Stimulated activated CD8-positive, alpha-beta memory T cell treated with anti-CD3 and anti-CD28 coated beads, Interleukin-15, amount 100 ng/mL, for 1 hour (primary cell): ENCODE measurements at regions not wholly inside any gene's neighbourhood (a gene's known extent, or its start where the extent isn't known, plus 50 kb on each side); places are given as distances from the start of the nearest gene placed in this dataset.

Experiments used
- DNase-seq: peaks from one replicate; pipeline ENCODE4 v3.0.0-alpha.2; 2020; ENCODE audit warnings: low read depth

DNA sequence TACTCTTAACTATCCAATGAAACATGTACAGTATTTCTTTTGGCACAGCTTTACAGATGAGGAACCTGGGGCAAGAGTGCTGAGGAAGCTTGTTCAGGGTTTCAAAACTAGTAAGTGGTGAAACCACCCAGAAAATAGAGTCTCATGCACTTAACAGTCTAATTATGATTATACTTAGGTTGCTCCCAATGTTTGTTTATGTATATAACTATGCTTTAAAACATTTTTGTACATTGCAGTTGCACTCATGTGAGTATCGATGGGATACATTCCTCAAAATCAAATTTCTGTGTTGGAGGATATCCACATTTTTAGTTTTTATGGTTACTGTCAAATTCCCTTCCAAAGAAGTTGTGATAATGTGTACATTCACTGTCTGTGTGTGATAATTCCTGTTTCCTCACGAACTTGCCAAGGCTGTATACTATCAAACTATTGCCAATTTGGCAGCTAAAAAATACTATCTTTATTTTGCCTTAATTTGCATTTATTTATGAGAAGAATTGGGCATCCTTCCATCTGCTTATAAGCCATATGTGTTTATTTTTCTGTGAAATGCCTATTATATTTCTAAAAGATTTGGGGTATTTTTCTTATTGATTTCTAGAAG lies 143.9 kb upstream of the SSTR1 start:
- no peak for DNase-seq

DNA sequence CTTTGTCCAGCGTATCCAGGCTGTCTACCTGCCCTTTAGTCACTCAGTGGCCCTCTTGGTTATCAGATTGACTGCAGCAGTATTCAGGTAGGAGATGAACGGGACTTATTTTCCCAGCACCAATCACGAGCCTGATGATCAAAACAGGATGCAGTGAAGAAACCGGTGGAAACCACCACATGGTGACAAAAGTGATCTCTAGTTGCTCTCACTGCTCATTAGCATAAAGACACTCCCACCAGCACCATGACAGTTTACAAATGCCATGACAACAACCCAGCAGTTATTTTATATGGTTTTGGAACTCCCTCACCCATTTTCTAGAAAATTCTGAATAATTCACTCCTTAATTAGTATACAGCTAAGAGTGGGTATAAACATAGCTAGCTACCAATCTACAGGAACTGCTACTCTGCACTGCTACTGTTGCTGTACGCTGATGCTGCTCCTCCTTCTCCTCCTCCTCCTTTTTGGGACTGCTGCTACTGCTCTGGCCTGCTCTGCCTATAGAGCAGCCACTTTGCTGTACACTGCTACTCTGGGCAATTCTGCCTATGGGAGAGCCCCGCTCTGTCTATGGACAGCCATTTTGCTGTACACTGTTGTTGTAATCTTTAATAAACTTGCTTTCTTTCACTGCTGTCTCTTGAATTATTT lies 142.5 kb upstream of the SSTR1 start:
- DNase-seq = peak; percentile 14

DNA sequence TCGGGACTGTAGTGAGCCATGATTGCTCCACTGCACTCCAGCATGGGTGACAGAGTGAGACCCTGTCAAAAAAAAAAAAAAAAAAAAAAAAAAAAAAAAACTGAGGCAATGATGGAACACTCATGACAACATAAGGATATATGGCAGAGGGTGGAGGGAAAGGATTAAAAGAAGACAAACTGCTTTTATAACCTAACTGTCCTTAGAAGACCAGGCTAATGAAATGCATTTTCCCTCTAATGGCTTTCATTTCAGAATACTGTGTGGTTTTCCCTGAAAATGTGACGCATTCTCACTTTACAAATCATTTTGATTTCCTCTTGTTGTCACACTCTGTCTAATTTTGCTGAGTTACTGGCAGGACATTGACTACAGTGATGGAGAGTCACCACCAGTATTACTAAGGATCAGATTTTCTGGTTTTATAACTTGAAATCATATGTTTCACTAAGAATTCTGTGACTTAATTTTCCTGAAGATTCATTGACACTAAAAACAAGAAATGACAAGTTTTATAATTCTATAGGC lies 137.6 kb upstream of the SSTR1 start:
- no peak for DNase-seq

DNA sequence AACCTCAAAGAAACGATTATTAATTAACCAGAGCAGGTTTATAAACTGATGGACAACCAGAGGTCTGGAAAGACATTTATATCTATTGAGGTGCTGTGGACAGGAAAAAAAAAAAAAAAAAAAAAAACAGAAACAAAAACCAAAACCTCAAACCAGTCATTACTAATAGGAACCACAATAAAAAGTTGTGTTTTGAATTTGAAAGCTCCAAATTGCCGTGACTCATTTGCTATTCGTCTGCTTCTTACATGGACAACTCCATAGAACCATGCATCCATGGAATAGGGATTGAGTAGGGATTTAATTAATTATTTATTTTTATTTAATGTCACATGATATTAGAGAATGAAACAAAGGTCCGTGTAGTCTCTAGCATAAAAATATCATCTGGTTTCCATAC lies 134.1 kb upstream of the SSTR1 start:
- no peak for DNase-seq

DNA sequence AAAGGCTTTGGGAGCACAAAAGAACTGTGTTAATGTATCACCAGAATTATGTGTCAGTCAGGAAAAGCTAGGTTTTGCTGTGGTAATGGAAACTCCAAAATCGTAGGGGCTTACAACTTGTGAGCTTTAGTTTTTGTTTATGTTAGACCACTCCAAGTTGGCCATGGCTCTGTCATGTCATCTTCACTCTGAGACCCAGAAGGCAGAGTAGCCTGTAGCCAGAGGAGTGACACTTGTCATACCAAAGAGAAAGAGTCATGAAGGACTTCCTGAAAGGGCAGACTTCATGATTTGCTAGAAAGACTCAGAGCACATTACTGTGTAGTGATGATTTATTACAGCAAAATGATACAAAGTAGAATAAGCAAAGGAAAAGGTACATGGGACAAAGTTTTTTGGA lies 133.6 kb upstream of the SSTR1 start:
- no peak for DNase-seq

DNA sequence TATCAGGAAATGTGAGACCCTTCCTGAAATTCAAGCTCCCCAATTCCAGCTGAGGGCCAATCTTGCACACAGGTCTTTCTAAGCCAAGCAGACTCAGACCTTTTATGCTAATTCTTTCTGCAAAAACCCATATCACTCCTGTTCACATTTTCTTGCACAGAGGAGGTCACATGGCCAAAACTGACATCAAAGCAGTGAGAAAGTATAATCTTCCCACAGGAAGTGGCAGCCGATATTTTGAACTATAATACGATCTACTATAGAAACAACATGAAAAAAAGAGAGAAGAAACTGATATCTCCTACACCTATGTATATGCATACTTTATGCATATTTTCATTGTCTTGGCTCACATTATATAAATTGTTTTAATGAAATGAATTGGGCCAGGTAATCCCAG lies 132.9 kb upstream of the SSTR1 start:
- no peak for DNase-seq

DNA sequence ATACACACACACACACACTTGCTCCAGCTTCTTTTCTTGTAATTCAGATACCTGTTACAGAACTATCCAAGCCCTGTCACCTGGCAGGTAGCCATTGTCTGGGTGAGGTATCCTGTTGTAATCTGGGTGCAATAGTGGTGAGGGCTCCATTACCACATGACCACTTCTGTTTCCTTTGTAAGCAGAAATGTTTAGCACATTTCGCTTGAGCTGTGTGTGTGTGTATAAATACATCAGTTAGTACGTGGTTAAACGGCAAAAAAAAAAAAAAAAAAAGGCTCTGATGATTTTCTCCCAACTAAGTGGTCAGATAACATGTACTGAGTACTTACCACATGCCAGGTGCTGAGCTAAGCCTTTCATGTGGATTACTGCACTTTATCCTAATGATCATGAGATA lies 129.3 kb upstream of the SSTR1 start:
- peak; percentile 37 for DNase-seq

DNA sequence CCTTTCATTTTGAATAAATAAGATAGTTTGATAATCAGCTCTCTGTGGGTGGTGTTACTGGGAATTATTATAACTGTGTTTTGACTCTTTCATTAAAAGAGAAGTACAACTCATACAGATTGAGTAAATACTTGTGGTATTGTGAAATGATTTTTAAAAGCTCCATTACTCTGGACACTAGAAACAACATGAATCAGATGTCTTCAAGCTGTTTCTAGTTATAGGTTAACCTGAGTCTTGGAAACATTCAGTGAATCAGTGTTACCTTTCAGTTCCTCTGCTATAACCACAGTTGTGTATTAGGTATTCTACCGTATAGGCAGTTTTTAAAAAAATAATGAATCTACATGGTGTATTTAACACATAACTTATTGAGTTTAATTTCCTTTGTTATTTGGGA lies 128.4 kb upstream of the SSTR1 start:
- DNase-seq = no peak

DNA sequence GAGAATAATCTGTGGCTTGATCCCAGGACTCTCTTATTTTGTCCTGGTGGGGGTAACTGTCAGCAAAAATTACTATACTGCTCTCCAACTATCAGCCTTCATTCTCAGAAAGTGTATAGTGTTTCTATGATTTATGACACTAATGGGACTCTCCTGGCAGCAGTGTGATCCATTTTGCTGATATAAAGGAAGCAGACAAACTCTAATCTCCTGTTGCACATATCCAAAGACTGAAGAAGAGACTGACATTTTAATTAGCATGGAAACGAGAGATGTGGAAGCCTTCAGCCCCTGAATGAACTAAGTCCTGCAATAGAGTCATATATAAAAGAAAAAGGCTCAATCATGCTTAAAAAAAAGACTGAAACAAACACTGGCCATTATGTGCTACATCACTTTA lies 127.8 kb upstream of the SSTR1 start:
- DNase-seq = no peak

DNA sequence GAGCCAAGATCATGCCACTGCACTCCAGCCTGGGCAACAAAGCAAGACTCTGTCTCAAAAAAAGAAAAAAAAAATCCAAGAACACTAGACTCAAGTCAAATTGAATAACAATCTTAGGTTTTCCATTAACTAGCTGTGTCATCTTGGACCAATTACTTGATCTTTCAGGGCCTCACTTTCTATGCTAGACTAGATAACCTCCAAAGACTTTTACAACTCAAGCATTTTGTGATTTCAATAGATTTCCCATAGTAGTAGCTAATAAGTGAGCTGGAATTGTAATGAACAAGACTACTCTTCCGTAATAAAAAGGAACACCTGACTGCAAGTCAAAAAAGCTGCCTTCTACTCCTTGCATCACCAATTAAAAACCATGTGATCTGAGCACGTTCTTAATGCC lies 127.0 kb upstream of the SSTR1 start:
- DNase-seq = no peak

DNA sequence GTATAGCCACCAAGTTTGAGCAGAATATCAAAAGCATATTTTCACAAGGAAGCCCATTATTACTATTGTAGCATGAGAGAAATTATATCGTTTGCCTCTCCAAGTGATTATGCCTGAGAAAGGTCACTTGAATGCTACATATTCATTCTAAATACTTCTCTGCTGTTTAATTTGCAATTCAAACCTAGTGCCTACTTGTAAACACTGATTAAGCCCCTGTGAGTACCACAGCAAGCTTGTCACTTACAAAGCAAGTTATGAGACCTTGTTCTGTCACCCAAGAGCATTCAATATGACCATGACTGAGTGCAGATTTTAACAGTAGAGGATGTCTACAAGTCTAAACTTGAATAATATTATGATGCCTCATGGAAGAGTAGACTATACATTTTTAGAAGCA lies 124.7 kb upstream of the SSTR1 start:
- no peak for DNase-seq

DNA sequence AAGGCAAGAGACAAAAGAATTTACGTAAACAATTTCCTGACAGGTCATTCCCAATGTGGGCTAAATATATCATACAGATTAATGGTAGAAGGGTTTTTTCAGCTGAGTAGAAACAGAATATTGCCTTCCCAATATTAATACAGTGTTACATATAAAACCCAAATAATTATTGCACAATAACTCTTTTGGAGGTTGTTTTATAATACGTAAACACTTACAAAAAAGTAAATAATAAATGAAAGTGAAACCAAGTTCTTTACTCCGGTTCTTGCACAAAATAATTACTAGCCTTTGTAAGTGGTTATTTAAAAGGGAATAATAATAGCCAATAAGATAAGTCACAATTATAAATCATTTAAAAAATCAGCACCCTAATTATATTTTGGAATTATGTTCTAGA lies 118.6 kb upstream of the SSTR1 start:
- no peak for DNase-seq

DNA sequence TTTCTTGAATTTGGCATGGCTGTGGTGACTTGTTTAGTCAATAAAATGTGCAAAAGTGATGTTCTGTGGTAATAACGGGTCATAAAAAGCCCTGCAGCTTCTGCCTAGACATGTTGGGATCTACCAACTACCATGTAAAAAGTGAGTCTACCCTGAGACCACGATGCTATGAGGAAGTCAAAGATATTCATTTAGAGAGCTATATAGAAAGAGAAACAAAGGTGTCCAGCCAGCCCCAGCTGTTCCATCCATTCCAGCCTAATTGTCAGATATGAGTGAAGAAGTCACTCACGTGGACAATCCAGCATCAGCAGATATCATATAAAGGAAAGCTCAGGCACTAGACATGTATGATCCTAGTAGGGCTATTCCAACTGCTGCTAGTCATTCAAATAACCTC lies 117.2 kb upstream of the SSTR1 start:
- DNase-seq = no peak

DNA sequence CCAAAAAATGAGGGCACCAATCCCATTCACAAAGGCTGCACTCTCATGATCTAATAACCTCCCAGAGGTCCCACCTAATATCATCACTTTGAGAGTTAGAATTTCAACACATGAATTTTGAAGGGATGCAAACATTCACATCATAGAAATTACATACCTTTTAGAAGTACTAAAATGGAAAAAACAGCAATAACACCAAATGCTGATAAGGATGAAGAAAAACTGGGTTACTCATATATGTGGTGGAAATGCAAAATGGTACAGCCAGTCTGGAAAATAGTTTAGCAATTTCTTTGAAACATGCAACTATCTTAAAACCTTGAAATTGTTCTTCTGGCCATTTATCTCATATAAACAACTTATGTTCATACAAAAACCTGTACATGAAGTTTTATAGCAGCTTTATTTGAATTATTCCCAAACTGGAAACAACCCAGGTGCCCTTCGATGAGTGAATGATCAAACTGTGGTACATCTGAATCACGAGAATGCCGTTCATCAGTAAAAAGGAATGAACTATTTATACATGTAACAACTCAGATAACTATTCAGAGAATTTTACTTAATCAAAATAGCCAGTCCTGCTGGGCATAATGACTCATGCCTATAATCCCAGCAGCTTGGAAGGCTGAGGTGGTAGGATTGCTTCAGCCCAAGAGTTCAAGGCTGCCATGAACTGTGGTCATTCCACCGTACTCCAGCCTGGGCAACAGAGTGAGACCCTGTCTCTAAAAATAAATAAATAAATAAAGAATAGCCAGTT lies 109.4 kb upstream of the SSTR1 start:
- no peak for DNase-seq

DNA sequence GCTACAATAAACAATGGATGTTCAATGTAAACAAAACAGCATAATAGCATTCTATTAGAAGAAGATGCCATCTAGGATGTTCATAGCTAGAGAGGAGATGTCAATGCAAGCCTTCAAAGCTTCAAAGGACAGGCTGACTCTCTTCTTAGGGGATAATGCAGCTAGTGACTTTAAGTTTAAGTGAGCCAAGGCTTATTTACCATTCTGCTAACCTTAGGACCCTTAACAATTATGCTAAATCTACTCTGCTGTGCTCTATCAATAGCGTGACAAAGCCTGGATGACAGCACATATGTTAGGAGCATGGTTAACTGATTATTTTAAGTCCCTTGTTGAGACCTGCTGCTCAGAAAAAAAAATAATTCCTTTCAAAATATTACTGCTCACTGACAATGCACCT lies 106.0 kb upstream of the SSTR1 start:
- DNase-seq = no peak

DNA sequence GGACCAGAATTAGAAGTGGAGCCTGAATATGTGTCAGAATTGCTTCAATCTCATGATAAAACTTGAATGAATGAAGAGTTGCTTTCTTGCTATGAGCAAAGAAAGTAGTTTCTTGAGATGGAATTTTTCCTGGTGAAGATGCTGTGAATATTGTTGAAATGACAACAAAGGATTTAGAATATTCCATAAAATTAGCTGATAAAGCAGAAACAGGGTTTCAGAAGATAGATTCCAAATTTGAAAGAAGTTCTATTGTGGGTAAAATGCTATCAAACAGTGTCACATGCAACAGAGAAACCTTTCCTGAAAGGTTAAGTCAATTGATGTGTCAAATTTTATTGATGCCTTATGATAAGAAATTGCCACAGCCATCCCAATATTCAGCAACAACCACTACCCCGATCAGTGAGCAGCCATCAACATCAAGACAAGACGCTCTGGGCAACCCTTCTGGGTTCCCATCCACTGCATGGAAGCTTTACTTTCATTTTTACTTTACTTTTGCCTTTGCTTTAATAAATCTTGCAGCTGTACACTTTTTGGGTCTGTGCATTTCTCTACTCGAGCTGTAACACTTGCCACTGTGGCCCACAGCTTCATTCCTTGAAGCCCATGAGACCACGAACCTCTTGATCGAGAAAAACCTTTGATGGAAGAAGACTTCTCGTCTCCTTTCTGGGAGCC lies 104.0 kb upstream of the SSTR1 start:
- DNase-seq = no peak

DNA sequence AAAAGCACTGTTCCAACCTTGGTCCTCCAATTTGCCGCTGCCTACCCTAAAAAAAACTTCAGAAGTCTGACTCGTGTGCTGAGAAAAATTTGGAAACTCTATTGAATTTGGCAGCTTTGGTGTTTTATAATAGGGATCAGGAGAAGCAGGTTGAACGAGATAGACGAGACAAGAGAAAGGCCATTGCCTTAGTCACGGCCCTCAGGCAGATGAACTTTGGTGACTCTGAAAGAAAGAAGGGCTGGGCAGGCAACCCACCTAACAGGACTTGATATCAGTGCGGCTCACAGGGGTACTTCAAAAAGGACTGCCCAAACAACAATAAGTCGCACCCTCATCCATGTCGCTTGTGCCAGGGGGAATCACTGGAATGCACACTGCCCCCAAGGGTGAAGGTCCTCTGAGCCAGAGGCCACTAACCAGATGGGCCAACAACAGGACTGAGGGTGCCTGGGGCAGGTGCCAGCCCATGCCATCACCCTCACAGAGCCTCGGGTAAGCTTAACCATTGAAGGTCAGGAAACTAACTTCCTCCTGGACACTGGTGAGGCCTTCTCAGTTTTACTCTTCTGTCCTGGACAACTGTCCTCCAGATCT lies 102.5 kb upstream of the SSTR1 start:
- DNase-seq = no peak

DNA sequence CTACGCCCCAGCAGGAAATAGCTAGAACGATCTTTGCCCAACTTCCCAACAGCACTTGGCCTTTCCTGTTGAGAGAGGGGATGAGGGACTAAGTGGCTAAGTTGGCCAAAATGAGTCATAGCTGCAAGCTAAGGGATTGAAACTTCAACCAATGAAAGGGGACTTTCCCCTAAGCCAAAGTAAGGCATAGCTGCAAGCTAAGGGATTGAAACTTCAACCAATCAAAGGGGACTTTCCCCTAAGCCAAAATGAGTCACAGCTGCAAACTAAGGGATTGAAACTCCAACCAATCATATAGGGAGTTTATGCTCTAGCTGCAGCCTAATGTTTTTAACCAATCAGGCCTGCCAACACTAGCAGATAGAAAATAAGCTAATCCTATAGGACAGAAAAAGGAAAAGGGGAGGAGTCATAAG lies 100.5 kb upstream of the SSTR1 start:
- DNase-seq = no peak

DNA sequence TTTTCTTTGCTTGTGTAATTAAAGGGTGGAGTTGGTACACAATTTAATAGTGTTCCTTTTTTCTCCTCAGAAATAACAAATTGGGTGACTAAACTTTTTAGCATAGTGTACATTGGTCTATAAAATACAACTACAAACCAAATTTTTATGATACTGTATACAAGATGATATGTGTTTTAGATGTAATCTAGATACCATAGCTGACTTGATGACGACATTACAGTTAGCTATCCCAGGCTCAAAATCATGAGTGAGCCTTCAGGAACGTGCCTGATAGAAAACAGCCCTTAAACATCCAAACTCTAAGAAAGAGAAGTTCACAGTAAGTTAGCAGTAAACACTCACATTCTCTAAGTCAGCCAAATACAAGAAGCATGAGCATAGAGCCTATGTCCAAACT lies 99.0 kb upstream of the SSTR1 start:
- no peak for DNase-seq

DNA sequence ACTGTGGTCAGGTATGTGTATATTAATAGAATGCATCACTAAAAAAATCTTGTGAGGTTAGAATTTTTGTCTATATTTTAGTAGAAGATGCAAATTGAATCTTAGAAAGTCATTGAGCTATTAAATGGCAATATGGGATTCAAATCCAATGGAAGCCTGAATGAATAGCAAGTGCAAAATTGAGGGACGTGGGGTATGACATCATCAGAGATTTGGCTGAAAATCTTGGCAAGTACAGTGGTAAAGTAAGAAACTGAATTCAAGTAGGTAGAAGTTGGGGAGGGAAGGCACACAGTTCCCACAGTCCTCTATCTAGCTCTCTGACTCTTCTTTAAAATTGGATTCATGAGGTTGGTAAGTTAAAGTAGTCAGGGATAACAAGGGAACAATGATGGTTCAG lies 97.4 kb upstream of the SSTR1 start:
- DNase-seq = no peak

DNA sequence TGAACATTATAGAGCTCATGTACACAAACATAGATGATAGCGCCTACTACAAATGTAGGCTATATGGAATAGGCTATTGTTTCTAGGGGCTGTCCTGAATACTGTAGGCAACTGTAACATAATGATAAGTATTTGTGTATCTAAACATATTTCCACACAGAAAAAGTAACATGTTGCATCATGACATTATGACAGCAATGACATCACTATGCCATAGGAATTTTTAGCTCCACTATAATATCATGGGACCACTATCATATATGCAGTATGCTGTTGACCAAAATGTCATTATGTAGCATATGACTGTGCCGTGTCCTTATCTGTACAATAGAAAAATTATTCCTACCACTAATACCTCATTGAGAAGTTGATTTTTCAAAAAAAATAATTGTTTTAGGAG lies 96.7 kb upstream of the SSTR1 start:
- no peak for DNase-seq

DNA sequence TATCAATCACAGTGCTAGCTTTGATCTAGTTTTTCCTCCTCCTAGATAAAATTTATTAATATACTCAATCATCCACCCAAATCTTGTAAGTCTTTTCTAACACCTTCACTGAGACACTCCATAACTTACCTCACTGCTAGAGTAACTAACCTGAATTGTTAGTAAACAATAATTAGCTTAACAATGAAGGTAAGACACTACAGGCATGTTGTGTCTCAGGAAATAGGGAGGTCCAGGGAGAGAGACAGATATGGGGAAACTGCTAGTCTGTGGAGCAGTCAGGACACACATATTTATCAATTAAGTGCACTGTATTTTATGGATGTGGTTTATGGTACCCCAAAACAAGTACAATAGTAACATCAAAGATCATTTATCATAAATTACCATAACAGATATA lies 94.2 kb upstream of the SSTR1 start:
- no peak for DNase-seq
